Natural killer cell (primary cell): ENCODE measurements at regions not wholly inside any gene's neighbourhood (a gene's known extent, or its start where the extent isn't known, plus 50 kb on each side); places are given as distances from the start of the nearest gene placed in this dataset.

Experiments
- ATAC-seq, 3 donors: fragments of 150-1000 bp in 2 of 3; fragments of 200-7000 bp in 1 of 3; cut with Tn5 transposase; 1 replicate in 1 of 3; 2 replicates in 2 of 3; pipeline ENCODE4 v1.10.0; 2021; ENCODE audit warnings: mild to moderate bottlenecking in 2 of 3, moderate library complexity in 2 of 3
- DNase-seq, 2 donors: peaks; one replicate each; pipeline versions ENCODE4 v3.0.0 to v3.0.0-alpha.2; 2013 to 2021; ENCODE audit warnings: mixed read lengths in 1 of 2
- H3K27ac ChIP-seq: one replicate; pipeline ENCODE4 v1.5.1; 2013; ENCODE audit warnings: mild to moderate bottlenecking, low read length
- H3K27me3 ChIP-seq: one replicate; pipeline ENCODE4 v1.6.1; 2013; ENCODE audit warnings: low read length; ENCODE audit not compliant: control insufficient read depth, insufficient read depth
- H3K36me3 ChIP-seq: one replicate; pipeline ENCODE4 v1.6.1; 2013; ENCODE audit warnings: low read length; ENCODE audit not compliant: control insufficient read depth, insufficient read depth
- H3K4me1 ChIP-seq: one replicate; pipeline ENCODE4 v1.6.1; 2013; ENCODE audit warnings: low read length; ENCODE audit not compliant: control insufficient read depth, insufficient read depth
- H3K4me3 ChIP-seq: one replicate; pipeline ENCODE4 v1.5.1; 2013; ENCODE audit warnings: low read length
- H3K9me3 ChIP-seq: one replicate; pipeline ENCODE4 v1.6.1; 2013; ENCODE audit warnings: low read length; ENCODE audit not compliant: control insufficient read depth, insufficient read depth
- H3K27ac Mint-ChIP-seq, 2 donors: one replicate each; pipeline ENCODE4 v1.8.0; 2022; ENCODE audit warnings: mild to moderate bottlenecking in 2 of 2, mixed read lengths in 2 of 2, moderate library complexity in 1 of 2
- H3K27me3 Mint-ChIP-seq, 2 donors: one replicate each; pipeline ENCODE4 v1.8.0; 2022; ENCODE audit warnings: low read depth in 2 of 2, mixed read lengths in 2 of 2
- H3K36me3 Mint-ChIP-seq: one replicate; pipeline ENCODE4 v1.8.0; 2022; ENCODE audit warnings: mixed read lengths
- H3K4me1 Mint-ChIP-seq, 2 donors: one replicate each; pipeline ENCODE4 v1.8.0; 2022; ENCODE audit warnings: mixed read lengths in 2 of 2
- H3K4me3 Mint-ChIP-seq: one replicate; pipeline ENCODE4 v1.8.0; 2022; ENCODE audit warnings: mild to moderate bottlenecking, moderate library complexity, mixed read lengths
- H3K9me3 Mint-ChIP-seq, 2 donors: one replicate each; pipeline ENCODE4 v1.8.0; 2022; ENCODE audit warnings: mixed read lengths in 2 of 2
- CTCF ChIP-seq: fragments of 200-600 bp; IDR thresholded peaks from one replicate; pipeline ENCODE4 v1.8.0; 2022; ENCODE audit warnings: antibody characterized with exemption
- WGBS: methylation state at CpG from one replicate; pipeline ENCODE4 v1.1.7; 2013; ENCODE audit warnings: missing lambda C conversion rate; ENCODE audit not compliant: insufficient coverage; 5-methylcytosine and 5-hydroxymethylcytosine counted together
- intact Hi-C: fragments of 100-400 bp; cut with micrococcal nuclease; formaldehyde crosslinking; loops from one replicate; pipeline ENCODE4 v1.14.2; 2022

- Mint-ChIP-seq H3K27ac (peak overlapping the region; percentile 29 to 62), H3K4me1 (peaks cover 56 to 72% of the 10 kb centered on the region in 2 donors), H3K36me3 (no peaks in the 10 kb centered on the region), H3K4me3 (no peak overlapping the region), H3K27me3 (no peaks in the 10 kb centered on the region), H3K9me3 (no peaks in the 10 kb centered on the region)
- H3K27me3 ChIP-seq, result no peaks in the 10 kb centered on the region
- peaks cover 25% of the 10 kb centered on the region for H3K4me1 ChIP-seq
- ATAC-seq (no peak), DNase-seq (no peak)
- intact Hi-C loops, result no loop called here
- TF ChIP-seq CTCF, result no peak
- no peak overlapping the region for H3K27ac ChIP-seq
- no peaks in the 10 kb centered on the region for H3K9me3 ChIP-seq
- no peaks in the 10 kb centered on the region for H3K36me3 ChIP-seq
- H3K4me3 ChIP-seq, result no peak overlapping the region
Observed at GRCh38 chr15:95874637-95875036, 455.9 kb upstream of the NR2F2 start.

GRCh38 chr15:95875121-95875643 lies 455.3 kb upstream of the NR2F2 start:
- ATAC-seq, result peak; percentile 22 to 49 (median 24)
- H3K27ac Mint-ChIP-seq, result peak overlapping the region; percentile 29 to 62

GRCh38 chr15:95880031-95880570 lies 450.4 kb upstream of the NR2F2 start:
- Histone ChIP-seq H3K9me3 (no peaks in the 10 kb centered on the region), H3K4me3 (no peak overlapping the region), H3K27ac (peak overlapping the region; percentile 62), H3K36me3 (no peaks in the 10 kb centered on the region), H3K27me3 (no peaks in the 10 kb centered on the region), H3K4me1 (peaks cover 3% of the 10 kb centered on the region)
- no peaks in the 10 kb centered on the region for H3K27me3 Mint-ChIP-seq
- no peak for ATAC-seq
- no peaks in the 10 kb centered on the region for H3K9me3 Mint-ChIP-seq
- H3K4me1 Mint-ChIP-seq, result peaks cover 31 to 32% of the 10 kb centered on the region in 2 donors
- DNase-seq, result no peak
- peak overlapping the region; percentile 87 to 91 for H3K27ac Mint-ChIP-seq
- 91% methylated on average over 6 of the region's 6 CpGs for WGBS
- intact Hi-C loops, result loop anchor here (5.0 kb wide), 1 partner anchor 47 kb away; no protein-coding TSS in a partner anchor
- H3K36me3 Mint-ChIP-seq, result no peaks in the 10 kb centered on the region
- no peak for TF ChIP-seq CTCF
- peak overlapping the region; percentile 88 for H3K4me3 Mint-ChIP-seq

More at GRCh38 chr15:95875121-95875643, 455.3 kb upstream of the NR2F2 start:
- Histone ChIP-seq H3K27ac (peak overlapping the region; percentile 44), H3K4me1 (peaks cover 23% of the 10 kb centered on the region), H3K9me3 (no peaks in the 10 kb centered on the region), H3K27me3 (no peaks in the 10 kb centered on the region), H3K4me3 (no peak overlapping the region), H3K36me3 (no peaks in the 10 kb centered on the region)
- WGBS, result 33% methylated on average over 6 of the region's 7 CpGs
- no peaks in the 10 kb centered on the region for H3K27me3 Mint-ChIP-seq
- peaks cover 56 to 72% of the 10 kb centered on the region in 2 donors for H3K4me1 Mint-ChIP-seq
- peak in 1 of 2 donors; percentile 57 for DNase-seq
- no peaks in the 10 kb centered on the region for H3K36me3 Mint-ChIP-seq
- H3K9me3 Mint-ChIP-seq, result no peaks in the 10 kb centered on the region
- H3K4me3 Mint-ChIP-seq, result no peak overlapping the region
- intact Hi-C loops, result no loop called here
- TF ChIP-seq CTCF, result no peak

GRCh38 chr15:95880630-95881029 lies 449.9 kb upstream of the NR2F2 start:
- 51% methylated on average over 2 of the region's 2 CpGs for WGBS
- DNase-seq (no peak), ATAC-seq (no peak)
- TF ChIP-seq CTCF, result no peak
- Mint-ChIP-seq H3K9me3 (no peaks in the 10 kb centered on the region), H3K27ac (peak overlapping the region; percentile 87 to 91), H3K27me3 (no peaks in the 10 kb centered on the region), H3K4me1 (peaks cover 26 to 27% of the 10 kb centered on the region in 2 donors), H3K36me3 (no peaks in the 10 kb centered on the region), H3K4me3 (peak overlapping the region; percentile 88)
- Histone ChIP-seq H3K4me3 (no peak overlapping the region), H3K4me1 (peaks cover 3% of the 10 kb centered on the region), H3K36me3 (no peaks in the 10 kb centered on the region), H3K9me3 (no peaks in the 10 kb centered on the region), H3K27me3 (no peaks in the 10 kb centered on the region), H3K27ac (no peak overlapping the region)
- intact Hi-C loops, result loop anchor here (5.0 kb wide), 1 partner anchor 47 kb away; no protein-coding TSS in a partner anchor
